ENCODE measurements at regions not wholly inside any gene's neighbourhood (a gene's known extent, or its start where the extent isn't known, plus 50 kb on each side); places are given as distances from the start of the nearest gene placed in this dataset.

- TF ChIP-seq CTCF (IDR thresholded peaks at IDR 0.05; ENCODE audit: low read length) (no peak), EZH2phosphoT487 (IDR thresholded peaks at IDR 0.05; ENCODE audit: low read length) (no peak)
Observed at GRCh38 chr9:92186631-92187030, 71.4 kb upstream of the SPTLC1 start.
